HG03139 (cell line): ENCODE measurements at regions not wholly inside any gene's neighbourhood (a gene's known extent, or its start where the extent isn't known, plus 50 kb on each side); places are given as distances from the start of the nearest gene placed in this dataset.

ENCODE experiments used
- ATAC-seq: cut with Tn5 transposase; IDR thresholded peaks from one replicate; pipeline ENCODE4 v1.9.1; 2021; ENCODE audit not compliant: unreplicated experiment

DNA sequence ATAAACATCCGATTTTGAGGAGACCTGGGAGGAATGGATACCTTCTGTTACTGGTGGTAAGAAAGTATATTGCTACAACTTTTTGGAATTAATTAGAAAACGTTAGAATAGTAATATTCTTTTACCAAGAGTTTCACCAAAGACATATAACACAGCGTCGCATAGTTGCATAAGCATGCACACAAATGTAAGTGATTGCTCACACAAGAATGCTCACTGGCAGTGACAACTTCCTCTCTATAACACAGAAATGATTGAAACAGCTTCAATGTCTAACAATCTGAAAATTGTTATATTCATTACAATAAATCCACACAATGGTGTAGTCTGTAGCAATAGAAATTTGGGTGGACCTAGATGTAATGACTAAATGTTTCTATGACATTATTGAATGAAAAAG is 998.6 kb downstream of the TTLL7 start:
- no peak for ATAC-seq

DNA sequence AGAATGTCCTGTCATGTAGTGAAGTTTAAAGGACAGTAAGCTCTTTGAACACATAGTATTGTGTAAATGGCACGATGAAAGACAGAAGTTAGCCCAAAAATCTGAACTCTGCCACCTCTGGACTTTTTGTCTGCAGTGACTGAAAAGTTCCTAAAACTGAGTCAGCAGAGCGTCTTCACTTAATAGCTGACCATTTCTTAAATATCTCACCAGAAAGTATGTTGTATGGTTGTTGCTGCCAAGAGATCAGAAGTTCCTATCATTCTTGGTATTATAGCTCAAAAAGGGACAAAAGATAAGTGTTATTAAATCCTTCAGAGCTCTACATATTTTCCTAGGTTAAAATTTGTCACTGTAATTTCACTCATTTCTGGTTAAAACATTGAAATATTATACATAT is 1003.0 kb downstream of the TTLL7 start:
- no peak for ATAC-seq

DNA sequence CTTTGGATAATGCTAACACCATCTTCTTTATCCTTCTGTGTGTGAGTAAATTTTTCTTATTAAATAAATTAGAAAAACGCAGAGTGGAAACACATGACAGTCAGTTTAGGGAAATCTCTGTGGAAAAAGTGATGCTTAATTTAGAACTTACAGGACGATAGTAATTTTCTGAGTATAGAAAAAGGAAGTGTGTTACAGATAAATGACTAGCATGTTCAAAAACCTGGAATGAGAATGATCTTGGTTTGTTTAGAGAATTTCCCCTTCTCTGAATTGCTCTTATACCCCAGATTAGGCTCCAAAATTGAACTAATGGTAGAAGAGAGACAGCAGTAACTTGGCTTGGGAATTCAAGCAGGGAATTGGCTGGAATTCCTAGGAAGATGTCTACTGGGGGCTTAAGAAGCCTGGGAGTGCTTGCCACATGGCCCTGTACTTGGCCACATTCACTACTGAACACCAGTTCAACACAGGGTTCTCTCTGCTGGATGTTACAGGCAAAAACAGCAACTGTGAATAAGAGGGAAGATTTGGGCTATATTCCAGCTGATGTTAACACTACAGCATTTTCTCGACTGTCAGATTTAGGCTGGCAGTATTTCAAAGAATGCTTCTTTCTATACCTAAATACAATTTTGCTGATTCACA is 1004.2 kb downstream of the TTLL7 start:
- ATAC-seq, result no peak

DNA sequence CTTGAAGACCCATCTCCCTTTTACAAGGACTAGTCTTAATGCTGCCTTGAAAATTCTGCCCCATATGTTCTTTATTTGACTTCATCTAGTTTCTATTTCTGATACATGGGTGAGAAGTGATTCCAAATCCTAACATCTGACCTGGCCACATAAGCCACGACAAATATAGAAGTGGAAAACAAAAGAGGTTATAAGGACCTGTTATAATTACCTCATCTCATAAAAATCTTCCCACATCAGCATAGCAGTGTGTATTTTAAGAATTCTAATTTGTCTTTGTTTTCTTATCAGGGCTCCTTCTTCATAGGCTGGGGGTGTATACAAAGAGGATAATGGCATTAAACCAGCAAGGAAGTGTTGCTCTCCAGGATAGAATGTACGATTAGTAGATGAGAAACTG is 1007.4 kb downstream of the TTLL7 start:
- no peak for ATAC-seq

DNA sequence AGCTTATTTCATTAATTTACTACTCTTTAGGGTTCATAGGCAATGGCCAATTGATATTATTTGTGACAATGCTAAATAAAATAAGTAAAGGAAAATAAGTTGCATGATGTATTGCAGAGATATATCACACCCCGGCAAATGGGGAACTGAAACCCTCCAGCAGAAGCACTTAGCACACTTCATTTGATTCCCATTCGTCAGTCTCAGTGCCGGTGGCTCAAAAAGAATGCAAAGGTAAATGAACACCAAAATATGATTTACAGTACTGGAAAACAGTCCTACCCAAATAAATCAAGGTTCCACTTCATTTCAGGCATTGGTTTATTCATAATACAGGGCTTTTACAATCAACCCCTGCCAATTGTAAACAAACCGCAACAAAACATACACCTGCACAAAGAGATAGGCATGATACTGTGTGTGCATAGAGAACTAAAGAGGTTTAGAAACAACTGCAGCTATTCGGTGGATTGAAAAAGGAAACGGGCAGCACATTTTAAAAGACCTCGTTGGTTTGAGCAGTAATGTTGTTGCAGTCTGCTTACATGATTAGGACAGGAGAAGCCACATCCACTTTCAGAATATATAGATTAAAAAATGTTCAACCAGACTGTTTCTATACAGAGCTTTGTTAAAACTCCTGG is 1019.2 kb downstream of the TTLL7 start:
- peak; percentile 97 for ATAC-seq

DNA sequence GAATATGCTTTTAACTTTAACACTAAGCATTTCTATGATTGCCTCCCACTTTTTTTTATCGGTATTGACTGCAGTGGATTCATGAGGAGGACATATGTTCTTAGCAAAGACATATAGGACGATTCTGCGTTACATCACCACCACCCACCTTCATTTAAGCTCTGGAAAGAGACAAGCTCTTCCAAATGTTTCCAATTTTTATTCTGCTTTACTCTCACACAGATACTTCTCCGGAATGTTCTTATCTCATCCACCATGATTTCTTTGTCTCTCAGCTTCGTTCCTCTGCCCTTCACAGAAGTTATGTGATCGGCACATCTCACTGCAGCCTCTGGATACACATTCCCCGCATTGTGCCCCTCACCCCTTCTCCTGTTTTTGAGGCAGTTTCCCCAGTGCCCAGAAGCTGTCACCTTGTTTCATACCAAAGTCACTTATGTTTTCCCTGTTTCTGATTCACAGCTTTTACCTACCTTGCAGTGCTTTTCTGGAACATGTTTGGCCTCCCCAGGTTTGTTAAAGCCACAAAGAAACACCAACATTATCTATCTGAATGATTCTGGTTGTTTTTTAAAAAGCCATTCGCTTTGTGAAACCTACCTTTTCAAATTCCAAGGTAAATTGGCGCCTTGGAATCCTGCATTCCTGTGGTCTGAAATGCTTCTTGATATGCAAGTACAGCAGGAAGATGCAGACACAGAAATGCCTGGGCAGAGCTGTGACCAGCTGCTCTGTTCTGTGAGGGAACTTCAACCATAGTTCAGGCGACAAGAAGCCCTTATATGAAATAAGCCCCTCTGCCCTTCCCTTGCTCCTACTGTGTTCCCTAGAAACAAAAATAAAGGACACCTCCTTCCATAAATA is 1020.2 kb downstream of the TTLL7 start:
- ATAC-seq, result no peak

DNA sequence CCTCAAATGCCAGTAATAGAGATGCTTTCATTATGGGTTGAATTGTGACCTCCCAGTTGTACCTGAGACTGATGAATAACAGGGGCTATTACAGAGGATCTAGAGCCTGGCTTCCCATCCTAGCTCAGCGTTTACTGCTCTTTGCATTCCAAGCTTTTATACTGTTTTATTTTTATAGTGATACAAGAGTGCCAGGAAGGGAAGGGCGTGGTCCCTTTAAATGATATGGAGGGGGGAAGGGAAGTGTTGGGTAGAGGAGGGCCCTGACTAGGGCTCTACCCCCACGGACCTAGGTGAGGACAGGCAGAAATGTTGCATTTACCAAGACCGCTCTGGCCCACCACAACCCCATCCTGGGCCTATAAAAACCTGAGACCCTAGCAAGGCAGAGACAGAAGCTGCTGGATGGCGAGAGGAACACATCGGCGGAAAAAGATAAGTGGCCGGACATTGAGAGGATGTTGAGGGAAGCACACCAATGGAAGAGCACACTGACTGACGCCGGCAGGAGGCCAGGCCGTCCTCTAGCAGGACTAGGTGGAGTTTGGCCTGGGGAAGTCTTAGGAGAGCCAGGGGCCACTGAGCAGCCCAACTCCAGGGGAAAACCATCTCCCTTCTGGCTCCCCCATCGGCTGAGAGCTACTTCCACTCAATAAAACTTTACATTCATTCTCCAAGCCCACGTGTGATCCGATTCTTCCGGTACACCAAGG is 1025.9 kb downstream of the TTLL7 start:
- no peak for ATAC-seq

DNA sequence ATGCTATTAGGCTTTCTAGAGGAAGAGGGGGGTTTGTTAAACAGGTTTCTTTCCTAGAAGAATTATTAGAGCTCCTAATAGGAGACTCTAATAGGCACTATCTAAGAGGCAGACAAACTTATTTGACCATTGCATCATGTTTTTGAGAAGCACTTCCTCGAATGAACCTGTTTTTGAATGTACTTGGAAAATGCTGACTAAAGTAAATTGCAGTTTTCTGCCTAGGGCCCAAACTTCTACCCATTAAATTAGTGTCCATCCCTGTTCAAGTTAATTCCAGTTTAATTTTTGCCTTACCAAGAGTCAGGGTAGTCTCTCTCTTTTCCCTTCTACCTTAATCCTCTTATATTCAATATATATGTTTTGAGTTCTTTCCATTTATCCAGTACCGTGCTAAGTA is 1029.6 kb downstream of the TTLL7 start:
- no peak for ATAC-seq

DNA sequence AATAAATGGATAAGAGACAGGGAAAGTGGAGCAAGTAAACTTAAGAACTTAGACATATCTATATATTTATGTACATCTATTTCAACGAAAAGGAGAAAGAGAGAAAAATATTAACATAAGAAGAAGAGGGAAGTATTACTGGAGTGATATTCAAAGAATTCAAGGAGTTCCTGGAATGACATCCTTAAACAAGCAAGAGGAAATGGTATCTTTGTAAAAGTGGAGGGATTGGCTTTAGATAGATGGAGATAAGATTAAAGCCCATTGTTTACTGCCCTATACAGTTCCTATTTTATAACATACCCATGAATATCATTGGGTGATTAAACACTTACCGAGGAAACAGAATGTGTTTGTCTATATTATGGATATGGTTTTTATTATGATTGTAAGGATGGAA is 1036.3 kb downstream of the TTLL7 start:
- no peak for ATAC-seq

DNA sequence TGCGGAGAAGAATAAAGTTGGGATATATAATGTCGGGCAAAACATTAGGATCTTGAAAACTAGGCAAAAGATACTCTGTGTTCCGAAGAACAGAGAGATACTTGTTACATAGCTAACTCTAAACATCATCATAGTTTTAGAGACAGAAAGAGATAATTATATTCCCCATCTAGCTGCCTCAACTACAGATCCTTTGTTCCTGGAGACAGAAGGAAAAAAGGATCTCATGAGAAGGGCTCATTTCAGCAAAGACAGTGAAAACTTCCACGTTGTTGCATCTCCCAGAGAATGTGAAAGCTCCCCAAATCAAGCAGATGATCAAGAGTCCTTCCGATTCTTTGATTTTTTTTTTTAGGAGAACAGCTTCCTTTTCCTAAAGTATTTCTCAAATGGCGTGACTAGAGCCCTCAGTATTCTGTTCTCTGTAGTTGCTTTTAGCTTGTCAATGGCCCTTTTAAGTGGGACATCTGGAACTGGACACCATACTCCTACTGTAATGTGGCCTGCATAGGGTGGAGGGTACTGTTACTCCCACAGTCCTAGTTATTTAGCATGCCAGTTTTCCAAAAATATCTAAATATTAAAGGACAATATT is 1048.2 kb downstream of the TTLL7 start:
- no peak for ATAC-seq

DNA sequence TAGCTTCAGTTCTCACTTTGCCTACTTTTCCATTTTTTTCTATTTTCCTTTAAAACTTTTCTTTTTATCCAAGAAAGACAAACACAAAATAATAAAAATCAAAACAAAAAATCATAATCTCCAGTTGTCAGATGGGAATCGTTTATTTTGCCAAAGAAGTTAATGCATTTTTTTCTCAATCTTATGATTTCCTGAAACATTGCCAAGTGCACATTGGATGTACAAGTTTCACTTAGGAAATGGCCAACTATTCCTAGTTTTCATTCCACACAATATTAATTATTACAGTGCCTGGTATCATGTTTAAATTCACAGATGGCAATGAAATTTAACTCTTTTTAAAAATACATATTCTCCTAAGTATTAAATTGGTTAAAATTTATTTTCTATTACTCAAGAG is 1050.5 kb downstream of the TTLL7 start:
- no peak for ATAC-seq

DNA sequence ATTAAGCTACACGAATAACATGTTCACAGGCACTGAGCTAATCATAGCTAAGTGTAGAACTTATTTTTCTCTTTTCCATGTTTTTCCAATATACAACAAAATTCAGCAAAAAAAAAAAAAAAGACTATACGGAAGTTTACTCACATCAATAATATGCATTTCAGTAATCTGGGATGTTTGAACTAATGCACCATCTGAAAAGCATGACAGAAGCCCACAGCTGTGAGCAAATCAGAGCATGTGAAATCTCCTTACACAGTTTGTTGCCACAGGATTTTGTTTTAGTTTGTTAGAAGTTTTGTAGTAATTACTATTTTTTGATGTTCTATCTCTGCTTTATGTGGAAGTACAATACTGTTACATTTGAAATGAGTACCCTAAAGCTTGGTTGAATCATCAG is 1051.7 kb downstream of the TTLL7 start:
- ATAC-seq, result no peak

DNA sequence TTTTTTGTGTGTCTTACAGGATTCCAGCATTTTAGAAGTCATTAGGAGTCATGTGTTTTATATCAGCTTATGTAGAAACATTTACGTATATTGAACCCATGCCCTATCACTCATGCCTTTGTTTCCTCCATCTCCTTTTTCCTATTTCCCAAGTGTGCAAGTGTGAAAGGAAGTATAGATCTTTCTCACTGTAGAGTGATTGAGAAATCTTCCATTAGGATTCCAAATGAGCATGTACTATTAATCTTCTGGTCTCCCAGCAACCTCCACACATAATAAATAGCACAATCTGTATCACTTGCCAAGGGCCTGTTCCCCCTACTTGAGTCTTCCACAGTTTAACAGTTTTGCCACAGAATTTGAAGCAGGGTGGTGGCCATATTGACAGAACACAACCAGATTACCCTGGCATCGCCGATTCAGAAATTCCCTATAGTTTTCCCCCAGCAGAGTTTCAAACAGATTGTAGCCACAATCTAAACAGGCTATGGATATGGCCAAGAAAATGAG is 1052.8 kb downstream of the TTLL7 start:
- no peak for ATAC-seq

DNA sequence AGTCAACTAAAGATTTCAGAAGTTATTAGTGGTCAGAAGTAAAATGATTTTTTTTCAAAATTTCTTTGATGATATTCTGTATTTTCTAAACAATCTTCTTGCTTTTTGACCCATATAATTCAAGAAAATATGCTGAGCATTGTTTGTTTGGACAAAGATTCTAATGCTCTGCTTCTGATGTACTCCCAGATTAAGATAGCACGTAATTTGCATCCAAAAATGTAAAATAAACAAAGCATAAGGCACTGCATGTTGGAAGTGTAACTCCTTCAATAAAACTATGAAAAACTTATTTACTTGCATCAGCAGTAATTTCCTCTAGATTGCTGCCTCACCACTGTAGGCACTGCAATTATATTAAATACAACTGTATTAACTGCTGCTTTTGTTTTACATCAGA is 1054.1 kb downstream of the TTLL7 start:
- no peak for ATAC-seq

DNA sequence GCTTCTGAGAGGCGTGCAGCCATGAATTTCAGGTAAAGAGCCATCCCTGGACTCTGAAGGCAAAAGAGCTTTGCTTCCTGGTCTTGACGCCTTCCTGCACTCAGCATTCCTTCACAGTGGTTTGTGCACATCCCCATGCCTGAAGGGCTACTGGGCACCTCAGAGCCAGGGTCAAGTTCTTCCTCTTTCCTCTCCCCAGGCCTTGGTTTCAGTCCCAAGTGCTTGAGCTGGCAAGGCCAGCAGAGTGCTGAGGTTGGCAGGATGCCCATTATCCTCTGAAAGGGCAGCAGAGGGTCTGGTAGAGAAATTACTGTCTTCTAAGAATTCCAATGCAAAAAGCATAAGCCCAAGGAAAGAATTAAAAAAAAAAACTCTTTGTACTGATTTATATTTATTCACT is 1064.9 kb downstream of the TTLL7 start:
- no peak for ATAC-seq

DNA sequence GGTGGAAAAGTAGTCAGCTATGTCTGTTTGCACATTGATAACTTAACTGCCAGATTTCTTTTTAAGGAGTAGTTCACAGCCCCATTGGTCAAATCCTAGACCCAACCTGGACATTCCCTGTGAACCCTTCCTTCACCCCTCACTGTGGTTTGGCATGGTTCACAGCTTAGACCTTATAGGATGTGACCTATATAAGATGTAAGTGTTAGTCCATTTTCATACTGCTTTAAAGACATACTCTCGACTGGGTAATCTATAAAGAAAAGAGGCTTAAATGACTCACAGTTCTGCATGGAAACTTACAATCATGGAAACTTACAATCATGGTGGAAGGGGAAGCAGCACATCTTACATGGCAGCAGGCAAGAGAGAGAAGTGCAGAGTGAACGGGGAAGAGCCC is 1066.2 kb downstream of the TTLL7 start:
- ATAC-seq, result no peak

DNA sequence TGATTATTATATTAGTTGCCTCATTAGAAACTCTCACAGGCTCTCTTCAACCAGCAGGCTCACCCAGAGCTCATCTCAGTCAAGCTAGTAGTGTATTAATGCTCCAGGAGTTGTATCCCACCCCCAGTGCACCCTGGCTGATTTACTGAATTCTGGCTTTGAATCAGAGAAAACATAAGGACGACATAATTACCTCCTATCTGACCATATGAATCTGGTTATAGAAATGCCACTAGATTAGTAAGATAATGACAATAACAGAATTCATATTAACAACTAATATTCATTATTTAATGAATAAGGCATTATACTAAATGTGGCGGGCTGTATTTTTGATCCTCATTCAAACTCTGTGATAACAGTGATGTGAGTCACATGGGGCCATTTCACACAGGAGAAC is 1066.7 kb downstream of the TTLL7 start:
- ATAC-seq, result no peak

DNA sequence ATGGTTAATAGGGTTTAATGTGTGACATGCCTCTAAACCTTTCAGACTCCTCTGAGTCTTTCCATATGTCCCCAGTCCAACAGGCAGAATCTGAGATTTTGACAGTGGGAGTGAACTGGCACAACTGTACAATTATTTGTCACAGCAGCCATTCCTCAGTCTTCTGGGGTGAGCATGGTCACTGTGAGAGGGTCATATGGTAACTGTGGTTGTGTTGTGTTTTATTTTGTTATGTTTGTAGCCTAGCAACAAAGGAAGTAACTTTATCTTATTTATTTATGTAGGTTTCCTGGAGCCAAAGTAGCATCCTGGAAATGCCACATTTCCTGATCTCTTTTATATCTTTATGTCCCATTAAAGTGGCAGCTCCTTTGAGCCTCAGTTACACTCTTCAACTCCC is 1067.9 kb downstream of the TTLL7 start:
- no peak for ATAC-seq

DNA sequence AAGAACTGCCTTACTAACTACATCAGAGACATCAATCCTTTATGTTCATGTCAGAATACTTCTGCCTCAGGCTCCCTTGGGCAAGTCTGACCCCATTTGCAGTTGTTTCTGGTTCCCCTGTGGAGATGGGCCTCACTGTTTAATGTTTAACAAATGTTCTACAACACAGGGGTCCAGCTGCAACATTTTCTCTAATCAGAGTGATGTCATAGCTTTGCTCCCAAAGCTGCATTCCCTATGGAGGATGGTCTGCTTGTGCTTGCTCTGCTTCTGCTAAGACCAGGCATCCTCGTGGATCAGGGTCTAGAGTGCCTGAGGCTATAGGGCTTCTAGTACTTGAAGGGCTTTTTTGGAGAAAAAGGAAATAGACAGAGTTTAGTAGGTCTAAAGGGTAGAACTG is 1071.2 kb downstream of the TTLL7 start:
- no peak for ATAC-seq

DNA sequence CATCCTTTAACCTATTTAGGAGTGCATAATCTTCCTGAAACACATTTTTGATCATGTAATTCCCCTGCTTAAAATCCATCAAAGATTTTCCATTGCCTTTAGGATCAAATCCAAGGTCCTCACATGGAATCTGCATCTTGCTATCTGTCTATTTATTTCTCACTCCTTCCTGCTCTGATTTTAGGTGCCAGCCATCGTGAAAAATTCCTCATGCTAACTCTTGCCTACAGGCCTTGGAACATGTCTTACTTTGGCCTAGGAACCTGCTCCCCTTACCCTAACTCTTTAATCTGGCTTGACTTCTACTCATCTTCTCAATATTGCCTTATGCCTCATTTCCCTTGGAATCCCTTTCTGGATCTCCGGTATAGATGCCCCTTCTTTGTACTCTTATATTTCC is 1074.3 kb downstream of the TTLL7 start:
- ATAC-seq, result no peak

DNA sequence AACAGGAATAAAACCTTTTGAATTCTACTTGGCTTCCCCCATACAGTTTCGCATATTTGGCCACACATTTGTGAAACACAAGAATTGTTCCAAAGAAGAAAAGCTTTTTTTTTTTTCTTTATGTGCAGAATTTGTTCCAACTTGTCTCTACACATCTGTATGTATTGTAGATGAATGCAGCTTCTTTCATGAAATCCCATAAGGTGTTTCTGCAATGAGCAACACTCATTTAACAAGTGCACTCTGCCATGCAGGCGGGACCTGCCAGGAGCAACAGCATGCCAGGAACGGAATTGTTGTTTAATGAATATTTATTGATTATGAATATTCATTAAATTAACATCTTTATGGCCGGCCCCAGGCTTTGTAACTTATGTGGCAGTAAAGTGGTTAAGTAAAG is 1075.0 kb downstream of the TTLL7 start:
- ATAC-seq, result no peak
